SH-SY5Y (cell line): ENCODE measurements at regions not wholly inside any gene's neighbourhood (a gene's known extent, or its start where the extent isn't known, plus 50 kb on each side); places are given as distances from the start of the nearest gene placed in this dataset.

Source experiments
- GATA2 ChIP-seq: IDR thresholded peaks from 2 replicates; pipeline ENCODE4 v1.6.1; 2011; ENCODE audit warnings: mild to moderate bottlenecking, low read depth, low read length
- GATA3 ChIP-seq: IDR thresholded peaks from 2 replicates; pipeline ENCODE4 v1.6.1; 2011; ENCODE audit warnings: low read depth, mild to moderate bottlenecking, low read length, moderate library complexity

DNA sequence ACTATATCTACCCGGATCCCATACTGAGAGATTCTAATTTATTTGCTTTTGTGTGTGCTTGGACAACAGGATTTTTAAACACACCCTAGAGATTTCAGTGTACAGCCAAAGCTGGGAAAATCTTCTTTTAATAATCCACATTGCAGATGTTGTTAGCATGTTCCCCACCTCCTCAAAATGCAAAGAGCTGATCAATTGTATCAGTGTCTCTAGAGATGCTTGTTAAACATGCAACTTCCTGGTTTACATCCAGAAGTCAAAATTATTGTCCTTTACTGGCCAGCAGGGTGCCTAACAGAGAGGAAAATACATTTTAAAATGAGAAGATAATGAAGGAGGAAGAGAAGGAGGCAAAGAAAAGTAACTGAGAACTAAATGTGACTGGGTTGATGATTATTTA lies 793.3 kb downstream of the SEMA5A start:
- no peak for TF ChIP-seq GATA2
- TF ChIP-seq GATA3, result no peak
